Nephron progenitor cell (in vitro differentiated cells): ENCODE measurements at regions not wholly inside any gene's neighbourhood (a gene's known extent, or its start where the extent isn't known, plus 50 kb on each side); places are given as distances from the start of the nearest gene placed in this dataset.

Source experiments
- DNase-seq: peaks from one replicate; pipeline ENCODE4 v3.0.0; 2021
- H3K27ac Mint-ChIP-seq: 2 replicates; pipeline ENCODE4 v1.8.0; 2021; ENCODE audit warnings: mild to moderate bottlenecking, moderate library complexity, mixed read lengths
- H3K27me3 Mint-ChIP-seq: 2 replicates; pipeline ENCODE4 v1.8.0; 2021; ENCODE audit warnings: mild to moderate bottlenecking, low read depth, mixed read lengths; ENCODE audit not compliant: poor library complexity
- H3K36me3 Mint-ChIP-seq: 2 replicates; pipeline ENCODE4 v1.8.0; 2021; ENCODE audit warnings: low read depth, mixed read lengths
- H3K4me1 Mint-ChIP-seq: 2 replicates; pipeline ENCODE4 v1.8.0; 2021; ENCODE audit warnings: mixed read lengths
- H3K4me3 Mint-ChIP-seq: 2 replicates; pipeline ENCODE4 v1.8.0; 2021; ENCODE audit warnings: mild to moderate bottlenecking, moderate library complexity, mixed read lengths
- H3K9me3 Mint-ChIP-seq: 2 replicates; pipeline ENCODE4 v1.8.0; 2021; ENCODE audit warnings: mild to moderate bottlenecking, moderate library complexity, mixed read lengths
- CTCF ChIP-seq: fragments of 200-600 bp; sonication (generic); IDR thresholded peaks from 2 replicates; pipeline ENCODE4 v1.5.0; 2021; ENCODE audit warnings: antibody characterized with exemption

DNA sequence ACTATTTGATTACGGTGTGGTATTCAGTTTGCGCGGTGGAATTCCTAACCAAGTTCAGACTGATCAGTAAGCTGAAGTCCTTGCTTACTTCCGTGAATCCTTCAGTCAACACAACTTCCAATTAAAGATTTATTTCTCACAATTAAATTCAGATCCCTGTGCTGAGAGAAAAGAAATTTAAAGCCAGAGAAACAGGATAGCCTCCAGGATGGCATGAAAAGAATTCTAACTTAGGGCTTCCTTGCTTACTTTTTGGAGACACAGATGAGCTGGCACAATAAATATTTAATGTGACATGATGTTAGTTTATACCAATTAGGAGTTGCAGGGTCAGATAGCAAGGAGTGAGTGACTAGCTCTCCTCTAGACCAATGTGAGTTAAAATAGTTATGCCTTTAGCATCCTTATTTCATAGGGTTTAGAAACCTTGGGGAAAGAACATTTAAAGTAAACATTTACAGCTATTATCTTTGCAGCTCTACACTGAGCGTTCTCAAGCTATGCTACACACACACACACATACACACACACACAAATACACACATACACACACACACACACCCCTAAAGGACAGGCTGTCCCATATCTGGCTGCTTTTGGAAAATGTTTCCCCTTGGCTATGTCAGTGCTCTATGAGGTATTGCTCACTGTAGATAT lies 151.0 kb downstream of the TRIB2 start:
- Mint-ChIP-seq H3K36me3 (peaks cover 16% of the 10 kb centered on the region), H3K27me3 (no peaks in the 10 kb centered on the region), H3K4me1 (peaks cover 10% of the 10 kb centered on the region), H3K4me3 (no peak overlapping the region), H3K27ac (no peak overlapping the region), H3K9me3 (peaks cover 37% of the 10 kb centered on the region)
- no peak for DNase-seq
- TF ChIP-seq CTCF = no peak

DNA sequence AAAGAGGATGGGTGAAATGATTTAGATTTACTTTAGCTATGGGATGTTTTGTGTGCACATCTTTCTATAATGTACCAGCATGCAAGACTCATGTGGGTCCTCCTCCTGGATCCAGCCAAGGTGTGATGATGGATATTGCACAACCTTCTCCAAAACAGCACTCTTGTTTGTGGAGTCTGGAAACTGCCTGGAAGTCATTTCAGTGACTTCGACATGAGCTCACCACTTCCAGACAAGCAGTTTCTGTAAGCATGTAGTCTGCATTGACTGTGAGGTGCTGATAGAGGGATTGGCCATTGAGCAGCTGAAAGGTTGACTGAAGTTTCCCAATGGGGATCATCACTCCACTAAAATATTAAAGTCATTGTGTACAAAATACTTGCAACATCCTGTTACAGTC lies 154.0 kb downstream of the TRIB2 start:
- no peak for DNase-seq
- H3K4me1 Mint-ChIP-seq = peaks cover 10% of the 10 kb centered on the region
- TF ChIP-seq CTCF = no peak
- no peak overlapping the region for H3K4me3 Mint-ChIP-seq
- no peak overlapping the region for H3K27ac Mint-ChIP-seq
- peaks cover 12% of the 10 kb centered on the region for H3K9me3 Mint-ChIP-seq
- peaks cover 1% of the 10 kb centered on the region for H3K36me3 Mint-ChIP-seq
- peaks cover 3% of the 10 kb centered on the region for H3K27me3 Mint-ChIP-seq

DNA sequence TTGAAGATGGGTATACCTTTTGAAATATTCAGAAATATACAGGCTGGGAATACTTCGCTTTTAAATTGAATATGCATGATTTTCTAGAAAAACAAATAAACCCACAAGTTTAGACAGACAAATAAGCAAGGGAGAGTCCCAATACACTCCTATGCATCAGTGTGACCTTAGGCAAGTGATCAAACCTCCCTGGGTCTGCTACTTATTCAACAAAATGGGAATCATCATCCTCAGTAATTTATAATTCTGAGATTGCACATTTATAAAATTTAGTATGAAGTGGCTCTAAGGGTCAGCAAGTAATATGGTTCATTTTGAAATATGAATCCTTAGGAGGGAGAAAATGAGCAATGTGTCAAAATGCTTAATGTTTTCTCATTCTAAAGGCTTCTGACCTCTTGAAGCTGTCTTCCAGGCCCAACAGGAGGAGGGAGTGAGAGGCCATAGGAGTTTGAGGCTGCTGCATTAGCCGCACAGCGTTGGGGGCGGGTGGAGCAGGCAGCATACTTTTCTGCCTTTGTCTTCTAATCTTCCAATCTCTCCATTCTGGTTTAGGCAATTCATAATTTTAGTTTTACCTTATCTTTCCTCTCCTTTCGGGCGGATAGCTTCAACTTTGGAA lies 155.1 kb downstream of the TRIB2 start:
- Mint-ChIP-seq H3K9me3 (peaks cover 5% of the 10 kb centered on the region), H3K27ac (no peak overlapping the region), H3K36me3 (no peaks in the 10 kb centered on the region), H3K4me1 (peaks cover 10% of the 10 kb centered on the region), H3K4me3 (no peak overlapping the region), H3K27me3 (peaks cover 3% of the 10 kb centered on the region)
- no peak for DNase-seq
- no peak for TF ChIP-seq CTCF

- H3K27me3 Mint-ChIP-seq = peaks cover 3% of the 10 kb centered on the region
- peaks cover 5% of the 10 kb centered on the region for H3K9me3 Mint-ChIP-seq
Measured at GRCh38 chr2:12877761-12878160, 161.0 kb downstream of the TRIB2 start.

GRCh38 chr2:12879649-12880048 lies 162.9 kb downstream of the TRIB2 start:
- Mint-ChIP-seq H3K9me3 (no peaks in the 10 kb centered on the region), H3K4me3 (no peak overlapping the region), H3K27ac (no peak overlapping the region), H3K27me3 (peaks cover 2% of the 10 kb centered on the region), H3K36me3 (no peaks in the 10 kb centered on the region), H3K4me1 (peaks cover 11% of the 10 kb centered on the region)
- no peak for TF ChIP-seq CTCF
- no peak for DNase-seq

More at GRCh38 chr2:12877761-12878160, 161.0 kb downstream of the TRIB2 start:
- Mint-ChIP-seq H3K4me1 (no peaks in the 10 kb centered on the region), H3K36me3 (no peaks in the 10 kb centered on the region), H3K4me3 (no peak overlapping the region), H3K27ac (no peak overlapping the region)
- no peak for DNase-seq
- TF ChIP-seq CTCF = no peak

GRCh38 chr2:12881952-12882351 lies 165.2 kb downstream of the TRIB2 start:
- Mint-ChIP-seq H3K9me3 (no peaks in the 10 kb centered on the region), H3K4me1 (peaks cover 23% of the 10 kb centered on the region), H3K27ac (no peak overlapping the region), H3K27me3 (no peaks in the 10 kb centered on the region), H3K36me3 (no peaks in the 10 kb centered on the region), H3K4me3 (no peak overlapping the region)
- TF ChIP-seq CTCF = no peak
- DNase-seq = no peak
